Muscle of leg (tissue), 3 donors: ENCODE measurements at regions not wholly inside any gene's neighbourhood (a gene's known extent, or its start where the extent isn't known, plus 50 kb on each side); places are given as distances from the start of the nearest gene placed in this dataset.
"Not testable (repeated sequence)": the region's sequence is repeated elsewhere in the genome, so short reads cannot be mapped to it uniquely, and the experiment has no call there.

Experiments used
- DNase-seq: peaks from one replicate; pipeline ENCODE4 v3.0.0; 2013
- H3K27ac ChIP-seq: one replicate; pipeline ENCODE4 v1.5.1; 2013; ENCODE audit warnings: mild to moderate bottlenecking, low read length, control low read depth
- H3K27me3 ChIP-seq: one replicate; pipeline ENCODE4 v1.6.1; 2013; ENCODE audit warnings: low read length; ENCODE audit not compliant: control insufficient read depth, insufficient read depth
- H3K36me3 ChIP-seq: one replicate; pipeline ENCODE4 v1.6.1; 2013; ENCODE audit warnings: low read length; ENCODE audit not compliant: control insufficient read depth, insufficient read depth
- H3K4me1 ChIP-seq: one replicate; pipeline ENCODE4 v1.6.1; 2013; ENCODE audit warnings: low read length; ENCODE audit not compliant: control insufficient read depth, insufficient read depth
- H3K4me3 ChIP-seq: one replicate; pipeline ENCODE4 v1.5.1; 2013; ENCODE audit warnings: low read length, control low read depth
- H3K9me3 ChIP-seq: replicated peaks from 2 replicates; pipeline ENCODE4 v1.6.1; 2013; ENCODE audit warnings: low read depth, low read length; ENCODE audit not compliant: control insufficient read depth
- WGBS: methylation state at CpG from one replicate; pipeline ENCODE4 v1.1.5; 2013; ENCODE audit warnings: missing lambda C conversion rate; ENCODE audit not compliant: insufficient coverage; 5-methylcytosine and 5-hydroxymethylcytosine counted together

DNA sequence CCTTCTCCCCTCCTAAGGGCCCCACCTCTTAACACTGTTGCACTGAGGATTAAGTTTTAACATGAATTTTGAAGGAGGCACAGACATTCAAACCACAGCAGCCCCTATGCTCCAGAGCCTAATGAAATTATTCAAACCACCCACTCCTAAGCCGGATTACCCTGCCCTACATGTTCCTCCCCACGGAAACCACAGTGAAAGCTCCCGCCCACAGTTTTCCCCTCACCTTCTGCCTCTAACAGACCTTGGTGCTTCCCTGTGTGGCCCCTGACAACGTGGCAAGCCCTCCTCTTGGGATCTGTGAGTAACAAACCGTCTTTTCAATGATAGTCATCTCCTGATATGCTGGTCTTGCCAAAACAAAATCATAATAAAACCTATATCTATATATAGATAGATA is 74.8 kb downstream of the RIN2 start:
- Histone ChIP-seq H3K4me1 (peaks cover 4% of the 10 kb centered on the region), H3K27me3 (no peaks in the 10 kb centered on the region), H3K36me3 (no peaks in the 10 kb centered on the region), H3K4me3 (no peak overlapping the region), H3K9me3 (no peaks in the 10 kb centered on the region), H3K27ac (no peak overlapping the region)
- WGBS: 63% methylated on average over 1 of the region's 5 CpGs
- no peak for DNase-seq

DNA sequence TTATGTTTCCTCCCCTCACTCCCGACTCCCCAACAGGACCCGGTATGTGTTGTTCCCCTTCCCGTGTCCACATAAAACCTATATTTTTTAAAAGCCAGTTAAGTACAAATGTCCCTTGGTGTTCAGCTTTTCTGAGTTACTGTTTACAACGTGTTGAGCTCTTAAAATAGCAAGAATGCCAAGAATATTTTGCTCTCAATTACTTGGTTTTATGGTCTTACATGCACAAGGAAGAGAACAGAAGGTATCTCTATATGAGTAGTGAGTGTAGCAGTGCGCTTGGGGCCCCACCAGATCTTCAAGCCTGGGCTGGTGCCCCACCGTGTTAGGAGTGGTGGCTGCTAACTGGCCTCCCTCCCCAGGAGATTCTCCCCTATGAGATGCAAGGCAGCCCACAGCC is 75.3 kb downstream of the RIN2 start:
- Histone ChIP-seq H3K4me1 (peaks cover 3% of the 10 kb centered on the region), H3K9me3 (no peaks in the 10 kb centered on the region), H3K36me3 (no peaks in the 10 kb centered on the region), H3K27ac (no peak overlapping the region), H3K4me3 (no peak overlapping the region), H3K27me3 (no peaks in the 10 kb centered on the region)
- DNase-seq: no peak
- 40% methylated on average over 1 of the region's 6 CpGs for WGBS

DNA sequence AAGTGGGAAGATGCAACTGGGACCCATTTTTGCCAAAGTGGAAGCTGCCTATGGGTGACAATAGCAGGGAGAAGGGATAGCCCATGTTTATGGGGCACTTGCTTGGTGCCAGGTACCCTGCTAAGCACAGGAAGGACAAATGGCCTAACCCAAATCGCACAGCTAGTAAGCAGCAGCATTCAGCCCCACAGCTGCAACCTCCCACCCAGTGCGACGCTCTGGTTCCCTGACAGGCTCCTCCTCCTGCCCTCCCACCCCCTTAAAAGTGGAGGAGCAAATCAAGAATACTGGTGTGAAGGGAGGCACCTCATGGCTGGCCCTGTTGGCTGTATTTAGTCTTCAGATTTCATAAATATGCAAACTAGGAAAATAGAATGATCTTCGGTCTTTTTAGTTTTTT is 76.2 kb downstream of the RIN2 start:
- Histone ChIP-seq H3K4me3 (no peak overlapping the region), H3K27ac (no peak overlapping the region)
- WGBS: no CpG with 5 or more reads among the region's 4 CpGs

DNA sequence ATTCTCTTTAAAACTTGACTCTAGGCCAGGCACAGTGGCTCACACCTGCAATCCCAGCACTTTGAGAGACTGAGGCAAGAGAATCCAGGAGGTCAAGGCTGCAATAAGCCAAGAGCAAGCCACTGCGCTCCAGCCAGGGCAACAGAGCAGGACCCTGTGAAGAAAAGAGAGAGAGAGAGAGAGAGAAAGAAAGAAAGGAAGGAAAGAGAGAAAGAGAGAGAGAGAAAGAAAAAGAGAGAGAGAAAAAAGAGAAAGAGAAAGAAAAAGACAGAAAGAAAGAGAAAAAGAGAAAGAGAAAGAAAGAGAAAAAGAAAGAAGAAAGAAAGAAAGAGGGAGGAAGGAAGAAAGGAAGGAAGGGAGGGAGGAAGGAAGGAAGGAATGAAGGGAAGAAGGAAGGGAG is 76.7 kb downstream of the RIN2 start:
- H3K4me3 ChIP-seq: no peak overlapping the region
- DNase-seq: no peak
- no peaks in the 10 kb centered on the region for H3K36me3 ChIP-seq
- WGBS: 100% methylated on average over 1 of the region's 1 CpG
- H3K4me1 ChIP-seq: no peaks in the 10 kb centered on the region
- H3K9me3 ChIP-seq: no peaks in the 10 kb centered on the region
- H3K27ac ChIP-seq: no peak overlapping the region
- H3K27me3 ChIP-seq: no peaks in the 10 kb centered on the region

More for the DNA sequence above, 76.2 kb downstream of the RIN2 start:
- Histone ChIP-seq H3K27me3 (no peaks in the 10 kb centered on the region), H3K36me3 (no peaks in the 10 kb centered on the region), H3K4me1 (no peaks in the 10 kb centered on the region), H3K9me3 (no peaks in the 10 kb centered on the region)
- no peak for DNase-seq

DNA sequence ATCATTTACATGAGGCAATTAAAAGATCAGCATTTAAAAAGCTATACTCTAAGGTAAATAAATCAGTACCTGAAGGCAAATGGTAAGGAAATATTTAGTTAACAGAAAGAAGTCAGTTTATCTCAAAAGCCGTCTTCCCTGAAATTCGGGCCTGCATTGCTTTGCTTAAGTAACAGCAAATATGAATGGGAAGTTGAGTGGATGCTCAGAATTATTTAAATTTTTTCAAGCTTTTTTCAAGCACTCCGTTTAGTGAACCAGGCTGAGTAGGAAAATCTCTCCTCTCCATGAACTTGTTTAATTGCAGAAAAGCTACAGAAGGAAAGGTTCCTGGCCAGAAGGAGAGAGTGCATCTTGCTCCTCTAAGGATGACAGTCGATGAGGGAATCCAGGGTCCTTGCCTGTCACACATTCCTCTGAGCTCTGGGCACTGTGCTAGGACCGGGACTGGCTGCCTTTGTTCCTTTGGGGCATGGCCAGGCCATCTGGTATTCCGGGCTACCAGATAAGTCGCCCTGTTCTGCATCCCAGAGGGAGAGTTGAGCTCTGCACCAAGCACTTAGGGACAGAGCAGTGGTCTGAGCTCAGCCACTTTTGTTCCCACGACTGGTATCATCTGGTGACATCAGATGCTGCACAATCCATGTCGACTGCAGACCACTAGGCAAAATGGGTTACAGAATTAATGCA is 77.6 kb downstream of the RIN2 start:
- DNase-seq: no peak
- no peaks in the 10 kb centered on the region for H3K27me3 ChIP-seq
- no peaks in the 10 kb centered on the region for H3K36me3 ChIP-seq
- WGBS: 63% methylated on average over 6 of the region's 9 CpGs
- H3K4me3 ChIP-seq: no peak overlapping the region
- no peak overlapping the region for H3K27ac ChIP-seq
- H3K9me3 ChIP-seq: no peaks in the 10 kb centered on the region
- H3K4me1 ChIP-seq: no peaks in the 10 kb centered on the region

DNA sequence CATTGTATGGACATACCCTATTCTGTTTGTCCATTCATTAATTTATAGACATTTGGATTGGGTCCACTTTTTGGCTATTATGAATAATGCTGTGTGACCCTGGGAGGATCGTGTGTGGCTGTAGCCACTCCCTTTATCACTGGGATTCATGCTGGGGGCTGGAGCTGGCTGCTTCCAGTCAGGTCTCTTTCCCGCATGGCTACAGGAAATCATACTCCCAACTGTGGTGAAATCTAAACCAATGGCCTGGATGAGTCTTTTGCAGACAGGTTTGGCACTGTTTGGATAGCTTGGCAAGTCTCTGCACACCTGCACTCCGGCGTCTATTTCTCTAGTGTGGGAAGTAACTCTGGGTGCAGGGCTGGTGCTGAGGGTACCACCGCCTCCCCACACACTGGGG is 80.4 kb downstream of the RIN2 start:
- DNase-seq: no peak
- Histone ChIP-seq H3K27ac (no peak overlapping the region), H3K4me1 (no peaks in the 10 kb centered on the region), H3K4me3 (no peak overlapping the region), H3K27me3 (no peaks in the 10 kb centered on the region), H3K9me3 (peaks cover 7% of the 10 kb centered on the region), H3K36me3 (peaks cover 3% of the 10 kb centered on the region)
- whole genome bisulfite sequencing: no CpG with 5 or more reads among the region's 5 CpGs

DNA sequence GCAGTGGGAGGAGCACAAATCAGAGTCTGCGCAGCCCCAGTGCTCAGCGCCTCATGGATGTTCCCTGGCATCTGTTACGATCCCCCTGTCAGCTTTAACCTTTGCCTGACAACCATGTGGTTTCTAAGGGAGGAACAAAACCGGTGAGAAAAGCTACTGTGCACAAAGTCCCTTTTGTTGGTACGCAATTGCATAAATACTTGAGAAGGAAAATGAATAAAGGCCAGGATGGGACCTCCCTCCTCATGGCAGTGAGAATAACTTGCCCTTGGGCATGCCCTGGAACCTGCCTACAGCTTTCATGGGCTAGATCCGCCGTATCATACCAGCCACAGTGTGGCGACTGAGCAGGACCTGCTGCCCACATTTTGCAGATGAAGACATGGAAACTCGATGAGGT is 81.0 kb downstream of the RIN2 start:
- peaks cover 7% of the 10 kb centered on the region for H3K9me3 ChIP-seq
- H3K36me3 ChIP-seq: peaks cover 3% of the 10 kb centered on the region
- H3K27ac ChIP-seq: no peak overlapping the region
- WGBS: 92% methylated on average over 6 of the region's 9 CpGs
- H3K27me3 ChIP-seq: no peaks in the 10 kb centered on the region
- no peaks in the 10 kb centered on the region for H3K4me1 ChIP-seq
- DNase-seq: no peak
- no peak overlapping the region for H3K4me3 ChIP-seq

DNA sequence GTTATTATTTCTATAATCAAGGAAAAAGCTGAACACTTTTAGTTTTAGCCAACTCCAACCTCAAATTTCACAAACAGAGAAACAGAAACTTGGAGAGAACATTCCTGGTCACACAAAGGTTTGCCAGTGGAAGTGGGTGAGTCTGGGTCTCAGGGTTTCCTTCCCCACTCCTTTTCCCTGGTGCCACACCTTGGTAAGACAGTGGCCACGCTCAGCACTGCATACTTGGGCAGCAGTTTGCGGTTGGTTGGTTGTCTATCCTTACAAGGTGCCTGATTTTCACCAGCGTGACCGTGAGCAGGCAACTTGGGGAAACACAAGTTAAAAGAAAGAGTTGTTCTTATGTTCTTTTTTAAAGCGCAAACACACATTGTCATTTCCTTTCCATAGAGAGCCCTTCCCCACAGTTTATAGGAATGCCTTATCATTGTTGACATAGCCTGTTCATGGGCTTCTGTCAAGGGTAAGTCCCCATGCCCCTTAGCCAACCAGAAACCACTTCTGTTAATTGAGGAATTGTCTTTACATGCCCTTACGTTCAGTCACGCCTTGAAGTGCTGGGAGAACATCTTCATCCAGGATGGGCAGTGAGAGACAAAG is 82.2 kb downstream of the RIN2 start:
- peaks cover 7% of the 10 kb centered on the region for H3K9me3 ChIP-seq
- H3K36me3 ChIP-seq: peaks cover 3% of the 10 kb centered on the region
- 92% methylated on average over 2 of the region's 7 CpGs for WGBS
- H3K4me3 ChIP-seq: no peak overlapping the region
- H3K27me3 ChIP-seq: no peaks in the 10 kb centered on the region
- H3K27ac ChIP-seq: no peak overlapping the region
- no peaks in the 10 kb centered on the region for H3K4me1 ChIP-seq
- DNase-seq: no peak

DNA sequence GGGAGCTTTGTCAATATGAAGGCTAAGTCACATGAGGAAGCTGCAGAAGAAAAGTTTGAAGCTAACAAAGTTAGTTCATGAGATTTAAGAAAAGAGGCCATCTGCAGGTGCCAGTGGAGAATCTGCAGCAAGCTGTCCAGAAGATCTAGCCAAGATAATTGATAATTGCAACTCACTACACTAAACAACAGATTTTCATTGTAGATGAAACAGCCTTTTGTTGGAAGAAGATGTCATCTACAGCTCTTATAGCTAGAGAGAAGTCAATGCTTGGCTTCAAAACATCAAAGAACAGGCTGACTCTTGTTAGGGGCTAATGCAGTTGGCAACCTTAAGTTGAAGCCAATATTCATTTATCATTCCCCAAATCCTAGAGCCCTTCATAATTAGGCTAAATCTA is 83.7 kb downstream of the RIN2 start:
- H3K4me1 ChIP-seq: no peaks in the 10 kb centered on the region
- H3K27me3 ChIP-seq: no peaks in the 10 kb centered on the region
- H3K36me3 ChIP-seq: peaks cover 3% of the 10 kb centered on the region
- H3K27ac ChIP-seq: no peak overlapping the region
- no peak overlapping the region for H3K4me3 ChIP-seq
- DNase-seq: no peak
- H3K9me3 ChIP-seq: peaks cover 7% of the 10 kb centered on the region

DNA sequence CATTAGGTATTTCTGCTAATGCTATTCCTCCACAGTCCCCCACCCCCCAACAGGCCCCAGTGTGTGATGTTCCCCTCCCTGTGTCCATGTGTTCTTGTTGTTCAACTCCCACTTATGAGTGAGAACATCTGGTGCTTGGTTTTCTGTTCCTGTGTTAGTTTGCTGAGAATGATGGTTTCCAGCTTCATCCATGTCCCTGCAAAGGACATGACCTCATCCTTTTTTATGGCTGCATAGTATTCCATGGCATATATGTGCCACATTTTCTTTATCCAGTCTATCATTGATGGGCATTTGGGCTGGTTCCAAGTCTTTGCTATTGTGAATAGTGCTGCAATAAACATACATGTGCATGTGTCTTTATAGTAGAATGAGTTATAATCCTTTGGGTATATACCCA is 86.8 kb downstream of the RIN2 start:
- H3K9me3 ChIP-seq, DNase-seq, H3K27ac ChIP-seq, H3K36me3 ChIP-seq, H3K4me3 ChIP-seq, H3K4me1 ChIP-seq, H3K27me3 ChIP-seq: not testable (repeated sequence)

DNA sequence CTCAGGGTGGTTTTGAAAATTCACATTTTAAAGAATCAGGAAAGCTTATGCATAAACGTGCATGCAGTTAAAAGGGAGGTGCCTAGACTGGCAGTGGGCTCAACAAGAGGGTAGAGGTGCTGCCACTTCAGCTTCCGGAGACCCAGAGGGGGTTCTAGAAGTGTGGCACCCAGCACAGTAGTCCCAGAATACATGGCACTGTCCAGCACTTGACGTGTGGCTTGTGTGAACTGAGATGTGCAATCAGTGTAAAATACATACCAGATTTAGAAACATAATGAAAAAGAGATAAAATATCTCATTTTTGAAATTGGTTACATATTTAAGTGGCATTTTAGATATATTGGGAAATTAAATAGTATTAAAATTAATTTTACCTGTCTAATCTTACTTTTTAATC is 89.3 kb downstream of the RIN2 start:
- no CpG with 5 or more reads among the region's 3 CpGs for WGBS
- no peaks in the 10 kb centered on the region for H3K36me3 ChIP-seq

More for the DNA sequence above, 89.3 kb downstream of the RIN2 start:
- DNase-seq: no peak
- Histone ChIP-seq H3K4me3 (no peak overlapping the region), H3K9me3 (peaks cover 2% of the 10 kb centered on the region), H3K27me3 (no peaks in the 10 kb centered on the region), H3K4me1 (peaks cover 23% of the 10 kb centered on the region), H3K27ac (no peak overlapping the region)
